ENCODE measurements at regions not wholly inside any gene's neighbourhood (a gene's known extent, or its start where the extent isn't known, plus 50 kb on each side); places are given as distances from the start of the nearest gene placed in this dataset.
A peak's percentile ranks its signal among the peaks of the same experiment; 100 is the strongest.

DNA sequence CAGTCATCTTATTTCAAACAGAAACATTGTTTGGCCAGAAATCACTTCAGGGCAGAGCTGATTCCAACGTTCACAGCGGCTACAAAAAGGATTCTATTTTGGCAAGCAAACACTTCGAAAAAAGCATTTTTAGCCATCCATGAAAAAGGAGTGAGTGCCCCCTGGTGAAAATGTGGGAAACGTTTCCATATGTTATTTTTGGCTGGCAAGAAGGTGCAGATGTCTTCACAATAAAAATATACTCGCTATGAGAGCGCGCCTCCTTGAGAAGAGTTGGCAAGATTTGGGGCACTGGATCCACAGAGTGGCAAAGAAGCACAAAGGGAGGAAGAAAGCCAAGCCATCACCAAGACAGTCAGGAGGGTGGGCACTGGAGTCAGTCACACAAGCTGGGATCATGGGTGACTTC is 191.1 kb downstream of the CHD9NB start (continued):
- no peak for TF ChIP-seq ZNF543 (CRISPR knock-in tag; IDR thresholded peaks at IDR 0.05)
- TF ChIP-seq ZNF761 (CRISPR knock-in tag; conservative IDR thresholded peaks at IDR 0.05): no peak
- TF ChIP-seq STAG1 (CRISPR knock-in tag; IDR thresholded peaks at IDR 0.05): peak; percentile 99
- no peak for TF ChIP-seq SPEN (CRISPR knock-in tag; IDR thresholded peaks at IDR 0.05; ENCODE audit: low read depth)
- TF ChIP-seq, protein P1, sequence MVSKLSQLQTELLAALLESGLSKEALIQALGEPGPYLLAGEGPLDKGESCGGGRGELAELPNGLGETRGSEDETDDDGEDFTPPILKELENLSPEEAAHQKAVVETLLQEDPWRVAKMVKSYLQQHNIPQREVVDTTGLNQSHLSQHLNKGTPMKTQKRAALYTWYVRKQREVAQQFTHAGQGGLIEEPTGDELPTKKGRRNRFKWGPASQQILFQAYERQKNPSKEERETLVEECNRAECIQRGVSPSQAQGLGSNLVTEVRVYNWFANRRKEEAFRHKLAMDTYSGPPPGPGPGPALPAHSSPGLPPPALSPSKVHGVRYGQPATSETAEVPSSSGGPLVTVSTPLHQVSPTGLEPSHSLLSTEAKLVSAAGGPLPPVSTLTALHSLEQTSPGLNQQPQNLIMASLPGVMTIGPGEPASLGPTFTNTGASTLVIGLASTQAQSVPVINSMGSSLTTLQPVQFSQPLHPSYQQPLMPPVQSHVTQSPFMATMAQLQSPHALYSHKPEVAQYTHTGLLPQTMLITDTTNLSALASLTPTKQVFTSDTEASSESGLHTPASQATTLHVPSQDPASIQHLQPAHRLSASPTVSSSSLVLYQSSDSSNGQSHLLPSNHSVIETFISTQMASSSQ (IDR thresholded peaks at IDR 0.05; ENCODE audit: low read depth): no peak
- TF ChIP-seq, protein P1 (CRISPR knock-in tag; IDR thresholded peaks at IDR 0.05; ENCODE audit: borderline replicate concordance): no peak; the same call in 1 of the 2 replicates
- no peak for TF ChIP-seq MTA3 (CRISPR knock-in tag; IDR thresholded peaks at IDR 0.05)
- TF ChIP-seq SP4 (CRISPR knock-in tag; IDR thresholded peaks at IDR 0.05): 0 out of 2 replicates have a peak, but pooled peaks have one; percentile 24
- peak; percentile 33; the same call in 1 of the 2 replicates for TF ChIP-seq SOX5 (CRISPR knock-in tag; IDR thresholded peaks at IDR 0.05; ENCODE audit: borderline replicate concordance)
- TF ChIP-seq HDAC1 (CRISPR knock-in tag; IDR thresholded peaks at IDR 0.05): peak; percentile 38; the same call in 1 of the 2 replicates
- 0 out of 2 replicates have a peak, but pooled peaks have one; percentile 12 for TF ChIP-seq TBX2 (CRISPR knock-in tag; IDR thresholded peaks at IDR 0.05; ENCODE audit: borderline replicate concordance)
- no peak for TF ChIP-seq CENPX (CRISPR knock-in tag; IDR thresholded peaks at IDR 0.05)
- TF ChIP-seq, protein P2, sequence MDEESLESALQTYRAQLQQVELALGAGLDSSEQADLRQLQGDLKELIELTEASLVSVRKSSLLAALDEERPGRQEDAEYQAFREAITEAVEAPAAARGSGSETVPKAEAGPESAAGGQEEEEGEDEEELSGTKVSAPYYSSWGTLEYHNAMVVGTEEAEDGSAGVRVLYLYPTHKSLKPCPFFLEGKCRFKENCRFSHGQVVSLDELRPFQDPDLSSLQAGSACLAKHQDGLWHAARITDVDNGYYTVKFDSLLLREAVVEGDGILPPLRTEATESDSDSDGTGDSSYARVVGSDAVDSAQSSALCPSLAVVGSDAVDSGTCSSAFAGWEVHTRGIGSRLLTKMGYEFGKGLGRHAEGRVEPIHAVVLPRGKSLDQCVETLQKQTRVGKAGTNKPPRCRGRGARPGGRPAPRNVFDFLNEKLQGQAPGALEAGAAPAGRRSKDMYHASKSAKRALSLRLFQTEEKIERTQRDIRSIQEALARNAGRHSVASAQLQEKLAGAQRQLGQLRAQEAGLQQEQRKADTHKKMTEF (CRISPR knock-in tag; IDR thresholded peaks at IDR 0.05): peak; percentile 51; the same call in 1 of the 2 replicates
- no peak for TF ChIP-seq TBX3 (IDR thresholded peaks at IDR 0.05; ENCODE audit: borderline replicate concordance)
- TF ChIP-seq ERF (CRISPR knock-in tag; IDR thresholded peaks at IDR 0.05): peak; percentile 54; the same call in 1 of the 2 replicates
- TF ChIP-seq JDP2 (CRISPR knock-in tag; IDR thresholded peaks at IDR 0.05; ENCODE audit: borderline replicate concordance): no peak
- TF ChIP-seq, protein P3, sequence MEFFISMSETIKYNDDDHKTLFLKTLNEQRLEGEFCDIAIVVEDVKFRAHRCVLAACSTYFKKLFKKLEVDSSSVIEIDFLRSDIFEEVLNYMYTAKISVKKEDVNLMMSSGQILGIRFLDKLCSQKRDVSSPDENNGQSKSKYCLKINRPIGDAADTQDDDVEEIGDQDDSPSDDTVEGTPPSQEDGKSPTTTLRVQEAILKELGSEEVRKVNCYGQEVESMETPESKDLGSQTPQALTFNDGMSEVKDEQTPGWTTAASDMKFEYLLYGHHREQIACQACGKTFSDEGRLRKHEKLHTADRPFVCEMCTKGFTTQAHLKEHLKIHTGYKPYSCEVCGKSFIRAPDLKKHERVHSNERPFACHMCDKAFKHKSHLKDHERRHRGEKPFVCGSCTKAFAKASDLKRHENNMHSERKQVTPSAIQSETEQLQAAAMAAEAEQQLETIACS (CRISPR knock-in tag; IDR thresholded peaks at IDR 0.05): no peak
- no peak for TF ChIP-seq MZF1 (CRISPR knock-in tag; IDR thresholded peaks at IDR 0.05; ENCODE audit: borderline replicate concordance)
- no peak for TF ChIP-seq PAF1 (CRISPR knock-in tag; IDR thresholded peaks at IDR 0.05)
- TF ChIP-seq, protein P4, sequence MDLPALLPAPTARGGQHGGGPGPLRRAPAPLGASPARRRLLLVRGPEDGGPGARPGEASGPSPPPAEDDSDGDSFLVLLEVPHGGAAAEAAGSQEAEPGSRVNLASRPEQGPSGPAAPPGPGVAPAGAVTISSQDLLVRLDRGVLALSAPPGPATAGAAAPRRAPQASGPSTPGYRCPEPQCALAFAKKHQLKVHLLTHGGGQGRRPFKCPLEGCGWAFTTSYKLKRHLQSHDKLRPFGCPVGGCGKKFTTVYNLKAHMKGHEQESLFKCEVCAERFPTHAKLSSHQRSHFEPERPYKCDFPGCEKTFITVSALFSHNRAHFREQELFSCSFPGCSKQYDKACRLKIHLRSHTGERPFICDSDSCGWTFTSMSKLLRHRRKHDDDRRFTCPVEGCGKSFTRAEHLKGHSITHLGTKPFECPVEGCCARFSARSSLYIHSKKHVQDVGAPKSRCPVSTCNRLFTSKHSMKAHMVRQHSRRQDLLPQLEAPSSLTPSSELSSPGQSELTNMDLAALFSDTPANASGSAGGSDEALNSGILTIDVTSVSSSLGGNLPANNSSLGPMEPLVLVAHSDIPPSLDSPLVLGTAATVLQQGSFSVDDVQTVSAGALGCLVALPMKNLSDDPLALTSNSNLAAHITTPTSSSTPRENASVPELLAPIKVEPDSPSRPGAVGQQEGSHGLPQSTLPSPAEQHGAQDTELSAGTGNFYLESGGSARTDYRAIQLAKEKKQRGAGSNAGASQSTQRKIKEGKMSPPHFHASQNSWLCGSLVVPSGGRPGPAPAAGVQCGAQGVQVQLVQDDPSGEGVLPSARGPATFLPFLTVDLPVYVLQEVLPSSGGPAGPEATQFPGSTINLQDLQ (CRISPR knock-in tag; IDR thresholded peaks at IDR 0.05): no peak
- TF ChIP-seq, protein P5, sequence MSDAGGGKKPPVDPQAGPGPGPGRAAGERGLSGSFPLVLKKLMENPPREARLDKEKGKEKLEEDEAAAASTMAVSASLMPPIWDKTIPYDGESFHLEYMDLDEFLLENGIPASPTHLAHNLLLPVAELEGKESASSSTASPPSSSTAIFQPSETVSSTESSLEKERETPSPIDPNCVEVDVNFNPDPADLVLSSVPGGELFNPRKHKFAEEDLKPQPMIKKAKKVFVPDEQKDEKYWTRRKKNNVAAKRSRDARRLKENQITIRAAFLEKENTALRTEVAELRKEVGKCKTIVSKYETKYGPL (CRISPR knock-in tag; IDR thresholded peaks at IDR 0.05): no peak
